ENCODE measurements at regions not wholly inside any gene's neighbourhood (a gene's known extent, or its start where the extent isn't known, plus 50 kb on each side); places are given as distances from the start of the nearest gene placed in this dataset.

GRCh38 chr10:4390219-4390618 is 435.8 kb upstream of the AKR1E2 start (continued):
- TF ChIP-seq HNF4A (conservative IDR thresholded peaks at IDR 0.05) (no peak), EGR1 (IDR thresholded peaks at IDR 0.05; ENCODE audit: low read depth in 2 of 2) (no peak), HNF4G (IDR thresholded peaks at IDR 0.05) (no peak)

- Histone ChIP-seq H3K36me3 (ENCODE audit: control insufficient read depth in 4 of 4, insufficient read depth in 3 of 4, low read depth in 1 of 4, low read length in 3 of 4) (no peaks in the 10 kb centered on the region), H3K9ac (ENCODE audit: low read depth in 1 of 2, low read length in 2 of 2) (no peak overlapping the region), H3K27ac (ENCODE audit: low read depth in 1 of 2, low read length in 2 of 2) (no peak overlapping the region), H3K4me1 (ENCODE audit: control insufficient read depth in 4 of 4, insufficient read depth in 4 of 4, low read length in 3 of 4) (no peaks in the 10 kb centered on the region), H3K27me3 (ENCODE audit: control insufficient read depth in 4 of 4, insufficient read depth in 4 of 4, low read length in 3 of 4) (no peaks in the 10 kb centered on the region), H3K4me3 (ENCODE audit: low read depth in 1 of 3, low read length in 3 of 3) (no peak overlapping the region), H3K9me3 (ENCODE audit: control insufficient read depth in 4 of 4, low read length in 3 of 4) (no peaks in the 10 kb centered on the region)
- DNase-seq (ENCODE audit: low spot score) = no peak
- 84% methylated on average over 7 of the region's 7 CpGs for WGBS
- TF ChIP-seq HNF4G (IDR thresholded peaks at IDR 0.05) (no peak), JUND (IDR thresholded peaks at IDR 0.05) (no peak), ZBTB33 (IDR thresholded peaks at IDR 0.05) (no peak), FOXA2 (IDR thresholded peaks at IDR 0.05) (no peak), YY1 (IDR thresholded peaks at IDR 0.05) (no peak), TAF1 (conservative IDR thresholded peaks at IDR 0.05) (no peak), MAX (IDR thresholded peaks at IDR 0.05) (no peak), HNF4A (conservative IDR thresholded peaks at IDR 0.05) (no peak), FOXA1 (IDR thresholded peaks at IDR 0.05) (no peak), RXRA (IDR thresholded peaks at IDR 0.05) (no peak)
These were observed 440.7 kb upstream of the AKR1E2 start for GRCh38 chr10:4385231-4385870.

- Histone ChIP-seq H3K27me3 (ENCODE audit: control insufficient read depth in 4 of 4, insufficient read depth in 4 of 4, low read length in 3 of 4) (no peaks in the 10 kb centered on the region), H3K4me3 (ENCODE audit: low read depth in 1 of 3, low read length in 3 of 3) (no peak overlapping the region), H3K4me1 (ENCODE audit: control insufficient read depth in 4 of 4, insufficient read depth in 4 of 4, low read length in 3 of 4) (no peaks in the 10 kb centered on the region), H3K9me3 (ENCODE audit: control insufficient read depth in 4 of 4, low read length in 3 of 4) (no peaks in the 10 kb centered on the region), H3K9ac (ENCODE audit: low read depth in 1 of 2, low read length in 2 of 2) (no peak overlapping the region), H3K36me3 (ENCODE audit: control insufficient read depth in 4 of 4, insufficient read depth in 3 of 4, low read depth in 1 of 4, low read length in 3 of 4) (no peaks in the 10 kb centered on the region), H3K27ac (ENCODE audit: low read depth in 1 of 2, low read length in 2 of 2) (no peak overlapping the region)
- no peak for DNase-seq (ENCODE audit: low spot score)
- TF ChIP-seq FOXA2 (IDR thresholded peaks at IDR 0.05) (no peak), RXRA (IDR thresholded peaks at IDR 0.05) (no peak), HNF4G (IDR thresholded peaks at IDR 0.05) (no peak), MAX (IDR thresholded peaks at IDR 0.05) (no peak), RAD21 (IDR thresholded peaks at IDR 0.05) (no peak), FOXA1 (IDR thresholded peaks at IDR 0.05) (no peak), REST (IDR thresholded peaks at IDR 0.05) (no peak), TAF1 (conservative IDR thresholded peaks at IDR 0.05) (no peak), SP1 (IDR thresholded peaks at IDR 0.05) (no peak), YY1 (IDR thresholded peaks at IDR 0.05) (no peak), CTCF (IDR thresholded peaks at IDR 0.05; ENCODE audit: low read depth, low read length, missing input control) (no peak)
- WGBS = 53% methylated on average over 4 of the region's 4 CpGs
These were observed 441.8 kb upstream of the AKR1E2 start for GRCh38 chr10:4384245-4384644.

Data from liver (tissue), 8 donors.